Bronchial epithelial cell (primary cell): ENCODE measurements at regions not wholly inside any gene's neighbourhood (a gene's known extent, or its start where the extent isn't known, plus 50 kb on each side); places are given as distances from the start of the nearest gene placed in this dataset.
"Not testable (repeated sequence)": the region's sequence is repeated elsewhere in the genome, so short reads cannot be mapped to it uniquely, and the experiment has no call there.

Source experiments
- DNase-seq: peaks from one replicate; pipeline ENCODE4 v3.0.0-alpha.2; 2010; ENCODE audit warnings: low read depth
- FAIRE-seq: peaks from 2 replicates; lab custom pipeline; 2011; peaks lifted over from hg19 to GRCh38; lab: Jason Lieb, UNC
- H3K27me3 ChIP-seq: 2 replicates; pipeline ENCODE4 v1.5.1; 2011; ENCODE audit warnings: low read length; ENCODE audit not compliant: control insufficient read depth, insufficient read depth
- H3K36me3 ChIP-seq: 2 replicates; pipeline ENCODE4 v1.5.1; 2011; ENCODE audit warnings: low read length; ENCODE audit not compliant: control insufficient read depth, insufficient read depth
- H3K4me3 ChIP-seq: 2 replicates; pipeline ENCODE4 v1.5.1; 2011; ENCODE audit warnings: mild to moderate bottlenecking, low read depth, low read length, control low read depth
- CTCF ChIP-seq: IDR thresholded peaks from 2 replicates; pipeline ENCODE4 v1.5.1; 2011; ENCODE audit warnings: mild to moderate bottlenecking, moderate library complexity, low read length, control low read depth, inconsistent platforms; ENCODE audit not compliant: insufficient read depth, severe bottlenecking

GRCh38 chr13:37968555-37968954, 99.0 kb upstream of the TRPC4 start:
- no peaks in the 10 kb centered on the region for H3K27me3 ChIP-seq
- no peak overlapping the region for H3K4me3 ChIP-seq
- DNase-seq (no peak), FAIRE-seq (no peak)
- H3K36me3 ChIP-seq = no peaks in the 10 kb centered on the region
- TF ChIP-seq CTCF = no peak

- peak; percentile 44 for DNase-seq
- no peak for FAIRE-seq
- Histone ChIP-seq H3K27me3 (no peaks in the 10 kb centered on the region), H3K36me3 (no peaks in the 10 kb centered on the region), H3K4me3 (no peak overlapping the region)
- TF ChIP-seq CTCF = no peak
Measured at GRCh38 chr13:37966266-37966665, 96.7 kb upstream of the TRPC4 start.

GRCh38 chr13:37960427-37960826, 90.9 kb upstream of the TRPC4 start:
- Histone ChIP-seq H3K36me3 (no peaks in the 10 kb centered on the region), H3K27me3 (no peaks in the 10 kb centered on the region), H3K4me3 (no peak overlapping the region)
- TF ChIP-seq CTCF = peak; percentile 13
- DNase-seq (peak; percentile 5), FAIRE-seq (no peak)

GRCh38 chr13:37959284-37959683, 89.7 kb upstream of the TRPC4 start:
- TF ChIP-seq CTCF = no peak
- FAIRE-seq (no peak), DNase-seq (no peak)
- Histone ChIP-seq H3K4me3 (no peak overlapping the region), H3K36me3 (no peaks in the 10 kb centered on the region), H3K27me3 (no peaks in the 10 kb centered on the region)

- H3K4me3 ChIP-seq = no peak overlapping the region
- no peaks in the 10 kb centered on the region for H3K27me3 ChIP-seq
- H3K36me3 ChIP-seq = no peaks in the 10 kb centered on the region
- DNase-seq (peak; percentile 92), FAIRE-seq (no peak)
- TF ChIP-seq CTCF = no peak
Measured at GRCh38 chr13:37956536-37956935, 87.0 kb upstream of the TRPC4 start.

GRCh38 chr13:37954597-37954996, 85.0 kb upstream of the TRPC4 start:
- FAIRE-seq, H3K4me3 ChIP-seq, H3K27me3 ChIP-seq, H3K36me3 ChIP-seq: not testable (repeated sequence)
- peak; percentile 3 for DNase-seq

- H3K36me3 ChIP-seq = no peaks in the 10 kb centered on the region
- FAIRE-seq (no peak), DNase-seq (peak; percentile 92)
- TF ChIP-seq CTCF = no peak
- no peak overlapping the region for H3K4me3 ChIP-seq
- no peaks in the 10 kb centered on the region for H3K27me3 ChIP-seq
Measured at GRCh38 chr13:37954191-37954590, 84.6 kb upstream of the TRPC4 start.
